ENCODE measurements at regions not wholly inside any gene's neighbourhood (a gene's known extent, or its start where the extent isn't known, plus 50 kb on each side); places are given as distances from the start of the nearest gene placed in this dataset.

DNA sequence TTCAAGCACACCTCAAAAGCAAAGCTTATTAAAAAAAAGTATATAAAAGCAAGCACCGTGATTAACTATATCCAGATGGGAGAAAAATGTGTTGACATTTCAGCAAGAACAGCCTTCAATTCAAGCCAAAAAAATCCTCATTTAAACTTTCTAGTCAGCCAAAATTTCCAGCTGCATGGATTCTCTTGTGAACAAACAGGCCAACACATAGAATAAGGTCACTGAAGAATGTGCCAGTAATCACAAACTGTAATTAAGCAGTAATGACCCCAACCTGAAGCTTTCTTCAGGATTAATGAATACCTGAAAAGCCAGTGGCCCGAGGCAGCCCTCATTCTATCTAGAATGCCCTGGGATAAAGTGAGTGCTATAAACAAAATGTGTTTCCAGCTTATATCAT, 130.7 kb upstream of the KCNMB2 start:
- H3K4me2 ChIP-seq (ENCODE audit: insufficient read depth, low read length) = no peak overlapping the region

GRCh38 chr3:178406206-178406605, 130.0 kb upstream of the KCNMB2 start:
- H4K20me1 ChIP-seq (ENCODE audit: insufficient read depth, low read length) = no peaks in the 10 kb centered on the region

More for the DNA sequence above, 130.7 kb upstream of the KCNMB2 start:
- no peak for TF ChIP-seq CTCF (IDR thresholded peaks at IDR 0.05; ENCODE audit: extremely low read depth, low read depth, low read length)
- H3K4me1 ChIP-seq (ENCODE audit: insufficient read depth, low read length) = peaks cover 3% of the 10 kb centered on the region
- no peak overlapping the region for H3K4me3 ChIP-seq (ENCODE audit: insufficient read depth, low read length)
- no peaks in the 10 kb centered on the region for H3K27me3 ChIP-seq (ENCODE audit: insufficient read depth, low read length)
- no peaks in the 10 kb centered on the region for H3K79me2 ChIP-seq (ENCODE audit: insufficient read depth, low read length)
- H4K20me1 ChIP-seq (ENCODE audit: insufficient read depth, low read length) = no peaks in the 10 kb centered on the region
- H3K27ac ChIP-seq (ENCODE audit: low read depth, low read length) = no peak overlapping the region
- no peaks in the 10 kb centered on the region for H3K9me3 ChIP-seq (ENCODE audit: low read depth, low read length)
- H2AFZ ChIP-seq (ENCODE audit: low read length) = peak overlapping the region; percentile 13
- no peaks in the 10 kb centered on the region for H3K36me3 ChIP-seq (ENCODE audit: insufficient read depth, low read length)
- no peak for DNase-seq (ENCODE audit: insufficient read length, low spot score, missing footprints)

GRCh38 chr3:178415384-178415783, 120.9 kb upstream of the KCNMB2 start:
- Histone ChIP-seq H3K27ac (ENCODE audit: low read depth, low read length) (no peak overlapping the region), H3K9me3 (ENCODE audit: low read depth, low read length) (no peaks in the 10 kb centered on the region), H2AFZ (ENCODE audit: low read length) (no peak overlapping the region), H3K4me3 (ENCODE audit: insufficient read depth, low read length) (no peak overlapping the region), H4K20me1 (ENCODE audit: insufficient read depth, low read length) (no peaks in the 10 kb centered on the region), H3K79me2 (ENCODE audit: insufficient read depth, low read length) (no peaks in the 10 kb centered on the region), H3K27me3 (ENCODE audit: insufficient read depth, low read length) (no peaks in the 10 kb centered on the region), H3K4me1 (ENCODE audit: insufficient read depth, low read length) (peaks cover 16% of the 10 kb centered on the region), H3K36me3 (ENCODE audit: insufficient read depth, low read length) (no peaks in the 10 kb centered on the region), H3K4me2 (ENCODE audit: insufficient read depth, low read length) (no peak overlapping the region)
- no peak for TF ChIP-seq CTCF (IDR thresholded peaks at IDR 0.05; ENCODE audit: extremely low read depth, low read depth, low read length)
- no peak for DNase-seq (ENCODE audit: insufficient read length, low spot score, missing footprints)

More at GRCh38 chr3:178406206-178406605, 130.0 kb upstream of the KCNMB2 start:
- peaks cover 3% of the 10 kb centered on the region for H3K4me1 ChIP-seq (ENCODE audit: insufficient read depth, low read length)
- no peak overlapping the region for H3K4me3 ChIP-seq (ENCODE audit: insufficient read depth, low read length)
- TF ChIP-seq CTCF (IDR thresholded peaks at IDR 0.05; ENCODE audit: extremely low read depth, low read depth, low read length) = no peak
- H3K79me2 ChIP-seq (ENCODE audit: insufficient read depth, low read length) = no peaks in the 10 kb centered on the region
- H3K36me3 ChIP-seq (ENCODE audit: insufficient read depth, low read length) = no peaks in the 10 kb centered on the region
- H2AFZ ChIP-seq (ENCODE audit: low read length) = no peak overlapping the region
- H3K27me3 ChIP-seq (ENCODE audit: insufficient read depth, low read length) = no peaks in the 10 kb centered on the region
- DNase-seq (ENCODE audit: insufficient read length, low spot score, missing footprints) = no peak
- H3K27ac ChIP-seq (ENCODE audit: low read depth, low read length) = no peak overlapping the region
- H3K9me3 ChIP-seq (ENCODE audit: low read depth, low read length) = no peaks in the 10 kb centered on the region
- H3K4me2 ChIP-seq (ENCODE audit: insufficient read depth, low read length) = no peak overlapping the region

GRCh38 chr3:178417736-178418135, 118.5 kb upstream of the KCNMB2 start:
- Histone ChIP-seq H2AFZ (ENCODE audit: low read length) (no peak overlapping the region), H3K4me1 (ENCODE audit: insufficient read depth, low read length) (peaks cover 16% of the 10 kb centered on the region), H3K9me3 (ENCODE audit: low read depth, low read length) (no peaks in the 10 kb centered on the region), H3K4me3 (ENCODE audit: insufficient read depth, low read length) (no peak overlapping the region), H3K79me2 (ENCODE audit: insufficient read depth, low read length) (no peaks in the 10 kb centered on the region), H4K20me1 (ENCODE audit: insufficient read depth, low read length) (no peaks in the 10 kb centered on the region), H3K36me3 (ENCODE audit: insufficient read depth, low read length) (no peaks in the 10 kb centered on the region), H3K27me3 (ENCODE audit: insufficient read depth, low read length) (no peaks in the 10 kb centered on the region), H3K4me2 (ENCODE audit: insufficient read depth, low read length) (no peak overlapping the region), H3K27ac (ENCODE audit: low read depth, low read length) (no peak overlapping the region)
- TF ChIP-seq CTCF (IDR thresholded peaks at IDR 0.05; ENCODE audit: extremely low read depth, low read depth, low read length) = no peak
- DNase-seq (ENCODE audit: insufficient read length, low spot score, missing footprints) = no peak

Data from osteoblast (primary cell).